SW 1271 (cell line): ENCODE measurements at regions not wholly inside any gene's neighbourhood (a gene's known extent, or its start where the extent isn't known, plus 50 kb on each side); places are given as distances from the start of the nearest gene placed in this dataset.

Source experiments
- DNase-seq, 2 experiments: peaks; one replicate each; lab custom pipeline; 2025; lab: John Stamatoyannopoulos, UW

GRCh38 chr9:13990331-13990730 is 323.6 kb downstream of the NFIB start:
- DNase-seq, result no peak

DNA sequence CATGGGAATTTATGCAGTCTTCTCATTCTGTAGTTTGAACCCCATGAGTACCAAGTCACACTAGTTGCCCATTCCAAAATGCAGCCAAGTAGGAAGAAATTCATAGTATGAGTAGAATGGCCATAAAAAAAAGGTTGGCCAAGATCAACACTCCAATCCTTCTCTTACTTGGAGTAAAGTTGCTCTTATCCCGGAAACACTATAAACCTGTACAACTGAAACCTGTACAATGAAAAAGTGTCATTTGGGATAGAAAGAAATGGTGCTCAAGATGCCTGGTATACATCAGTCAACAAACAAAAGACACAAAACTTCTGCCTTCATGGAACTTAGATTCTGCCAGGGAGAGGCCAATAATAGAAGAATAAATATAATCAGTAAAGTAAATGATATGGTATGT is 325.0 kb downstream of the NFIB start:
- DNase-seq, result no peak

GRCh38 chr9:13983607-13984006 is 330.3 kb downstream of the NFIB start:
- DNase-seq, result no peak

- DNase-seq, result no peak
These were observed 334.0 kb downstream of the NFIB start for GRCh38 chr9:13979941-13980318.

- no peak for DNase-seq
These were observed 338.2 kb downstream of the NFIB start for GRCh38 chr9:13975611-13976290.

DNA sequence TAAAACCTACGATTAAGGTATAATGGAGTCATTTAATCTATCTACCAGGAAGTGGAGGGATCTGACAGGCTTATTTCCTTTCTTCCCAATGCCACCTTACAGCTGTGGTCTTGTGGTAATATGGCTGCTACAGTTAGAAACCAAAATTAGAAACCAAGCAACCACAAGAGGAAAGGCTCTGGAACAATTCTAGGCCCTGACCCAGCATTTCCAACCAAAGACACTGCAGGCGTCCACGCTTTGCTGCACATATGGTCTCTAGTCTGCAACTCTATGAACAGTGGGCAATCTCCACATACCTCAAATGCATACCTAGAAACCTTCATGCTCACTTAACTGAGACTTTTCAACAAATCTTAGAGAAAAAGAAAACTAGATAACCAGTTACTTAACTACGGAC is 339.1 kb downstream of the NFIB start:
- DNase-seq, result no peak

- no peak for DNase-seq
These were observed 341.8 kb downstream of the NFIB start for GRCh38 chr9:13971966-13972655.

DNA sequence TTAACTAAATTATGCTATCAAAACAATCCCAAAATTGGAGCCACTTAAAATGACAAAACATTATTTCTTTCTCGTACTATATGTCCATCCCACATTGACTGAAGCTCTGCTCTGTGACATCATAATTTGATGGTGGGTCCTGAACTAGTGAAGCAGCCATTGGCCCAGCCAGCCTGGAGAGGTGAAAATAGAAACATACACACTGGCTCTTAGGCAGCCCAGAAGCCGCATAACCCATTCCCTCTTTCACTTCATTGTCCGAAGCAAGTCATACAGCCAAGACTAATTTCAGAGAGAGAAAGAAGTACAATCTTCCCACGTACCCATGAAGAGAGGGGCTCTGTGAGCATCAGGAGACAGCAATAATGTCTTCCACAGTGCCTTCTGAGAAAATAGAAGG is 342.5 kb downstream of the NFIB start:
- no peak for DNase-seq

DNA sequence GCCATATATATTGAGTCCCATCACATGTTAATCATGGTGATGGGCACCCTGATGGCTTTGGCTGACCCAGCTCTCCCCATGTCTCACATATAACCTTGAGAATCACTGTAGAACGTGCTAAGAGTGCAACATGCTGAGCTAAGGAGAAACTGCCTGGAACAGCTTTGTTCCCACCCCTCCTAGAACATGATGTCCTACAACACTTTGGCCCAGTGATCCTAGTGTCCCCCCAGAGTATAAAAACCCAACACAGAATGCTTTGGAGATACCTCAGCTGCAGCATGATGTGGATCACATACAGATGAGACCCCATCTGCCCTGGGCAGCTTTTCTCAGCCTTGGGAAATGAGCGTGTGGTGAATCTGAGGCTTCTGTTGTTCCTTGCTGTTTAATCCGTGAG is 343.5 kb downstream of the NFIB start:
- no peak for DNase-seq

GRCh38 chr9:13970018-13970417 is 343.9 kb downstream of the NFIB start:
- no peak for DNase-seq

- DNase-seq, result no peak
These were observed 346.5 kb downstream of the NFIB start for GRCh38 chr9:13967438-13967837.

DNA sequence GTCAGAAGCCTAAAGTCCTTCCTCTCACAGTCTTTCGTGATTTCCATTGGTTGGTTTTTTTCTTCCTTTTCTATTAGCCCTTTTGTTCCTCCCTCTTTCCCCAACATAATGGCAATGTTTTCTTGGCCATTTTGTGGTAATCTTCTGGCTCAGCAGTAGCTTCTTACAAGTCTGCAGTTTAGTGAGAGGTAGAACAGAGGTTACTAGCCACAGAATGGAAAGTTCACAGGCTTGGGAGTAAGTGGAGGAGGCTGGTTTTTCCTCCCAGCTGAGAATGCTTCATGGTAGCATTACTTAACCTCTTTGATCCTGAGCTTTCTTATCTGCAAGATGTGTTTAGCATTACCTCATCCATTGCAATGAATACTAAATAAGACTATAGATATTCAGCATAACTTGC is 346.9 kb downstream of the NFIB start:
- DNase-seq, result no peak

DNA sequence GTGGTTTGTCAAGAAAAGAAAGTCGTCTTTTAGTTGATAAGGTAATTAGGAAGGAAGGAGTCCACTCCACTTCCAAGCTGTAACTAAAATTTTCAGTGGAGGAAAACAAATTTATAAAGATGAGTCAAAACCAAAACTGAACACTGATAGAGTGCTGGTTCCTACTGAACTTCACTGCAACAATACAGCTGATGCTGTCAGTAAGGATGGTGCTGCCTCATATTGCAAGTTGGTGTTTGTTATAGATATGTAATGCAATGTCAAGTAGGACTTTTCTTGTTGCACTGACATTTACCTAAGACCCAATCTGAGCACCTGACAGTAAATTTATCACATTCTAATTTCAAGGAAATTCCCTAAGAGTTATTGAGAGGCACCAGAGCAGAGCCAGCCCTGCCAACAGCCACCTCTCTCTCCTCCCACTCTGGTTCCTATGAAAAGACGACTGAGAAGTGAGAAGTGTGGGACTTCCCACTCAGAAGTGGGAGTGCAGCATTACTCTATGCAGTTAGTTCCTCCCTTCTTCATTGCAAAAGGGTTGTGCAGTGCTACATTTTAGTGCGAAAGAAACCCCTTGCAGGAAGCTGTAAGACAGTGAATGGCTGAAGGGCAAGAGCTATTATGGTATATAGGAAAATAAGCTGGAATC is 350.8 kb downstream of the NFIB start:
- no peak for DNase-seq

GRCh38 chr9:13962006-13962405 is 351.9 kb downstream of the NFIB start:
- no peak for DNase-seq

GRCh38 chr9:13960011-13960765 is 353.8 kb downstream of the NFIB start:
- no peak for DNase-seq

- DNase-seq, result no peak
These were observed 355.3 kb downstream of the NFIB start for GRCh38 chr9:13958672-13959071.

- DNase-seq, result no peak
These were observed 356.9 kb downstream of the NFIB start for GRCh38 chr9:13957089-13957488.

GRCh38 chr9:13956107-13956506 is 357.8 kb downstream of the NFIB start:
- no peak for DNase-seq

DNA sequence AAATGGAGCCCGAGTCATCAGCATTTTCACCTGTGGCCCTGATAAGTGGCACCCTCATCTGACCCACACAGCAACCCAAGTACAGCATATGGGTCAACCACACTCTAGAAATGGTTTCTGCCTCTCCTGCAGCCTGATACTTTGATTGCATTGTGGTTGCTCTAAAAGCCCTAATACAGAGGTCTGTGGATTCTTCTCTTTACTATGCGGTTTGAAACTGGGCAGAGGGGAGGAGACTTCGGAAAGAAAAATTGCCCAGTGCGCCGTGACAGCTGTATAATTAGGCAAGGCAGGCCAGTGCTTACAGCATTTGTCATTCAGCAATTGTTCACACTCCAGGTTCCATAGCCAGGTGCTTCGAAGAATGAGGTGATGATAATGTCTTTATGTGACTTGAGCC is 361.0 kb downstream of the NFIB start:
- DNase-seq, result no peak

DNA sequence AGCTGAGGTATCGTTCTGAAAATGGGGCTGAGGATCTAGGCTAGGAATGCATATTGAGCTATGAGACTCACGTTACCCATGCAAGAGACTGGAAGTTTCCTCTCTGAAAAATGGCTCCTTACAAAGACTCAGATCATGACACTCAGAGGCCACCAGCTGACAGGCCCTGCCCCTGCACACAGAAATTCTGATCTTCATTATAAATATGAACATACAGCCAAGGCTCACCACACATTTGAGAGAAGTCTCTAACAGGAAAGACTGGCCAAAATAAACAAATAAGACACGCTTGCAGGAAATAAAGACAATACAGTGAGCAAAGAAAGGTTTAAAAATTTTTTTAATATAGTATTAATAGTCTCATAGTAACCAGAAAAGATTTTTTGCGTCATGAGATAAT is 365.9 kb downstream of the NFIB start:
- no peak for DNase-seq

DNA sequence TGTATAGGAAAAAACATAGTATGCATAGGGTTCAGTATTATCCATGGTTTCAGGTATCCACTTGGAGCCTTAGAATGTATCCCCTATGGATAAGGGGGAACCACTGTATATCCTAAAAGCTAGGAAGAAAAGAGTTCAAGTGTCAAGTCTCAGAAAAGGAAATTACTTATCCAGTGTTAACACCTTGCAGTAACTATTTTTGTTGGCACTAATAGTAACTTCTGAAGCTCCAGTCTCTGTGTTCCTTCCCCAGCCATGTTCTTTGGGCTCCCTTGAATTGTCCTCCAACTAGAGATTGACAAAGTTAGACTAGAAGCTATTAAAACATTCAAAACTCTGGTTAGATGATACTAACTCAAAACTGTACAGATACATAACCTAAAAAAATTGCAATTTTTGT is 370.8 kb downstream of the NFIB start:
- DNase-seq, result no peak

DNA sequence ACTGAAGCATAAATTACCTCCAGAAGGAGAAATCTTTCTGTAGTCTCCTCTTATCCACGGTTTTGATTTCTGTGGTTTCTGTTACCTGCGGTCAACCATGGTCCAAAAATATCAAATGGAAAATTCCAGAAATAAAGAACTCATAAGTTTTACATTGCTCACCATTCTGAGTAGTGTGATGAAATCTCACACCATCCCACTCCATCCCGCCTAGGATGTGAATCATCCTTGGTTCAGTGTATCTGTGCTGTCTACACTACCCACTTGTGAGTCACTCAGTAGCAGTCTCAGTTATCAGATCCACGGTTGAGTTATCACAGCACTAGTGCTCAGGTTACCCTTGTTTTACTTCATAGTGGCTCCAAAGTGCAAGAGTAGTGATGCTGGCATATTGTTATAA is 371.2 kb downstream of the NFIB start:
- DNase-seq, result peak; percentile 1 to 35

- DNase-seq, result no peak
These were observed 371.7 kb downstream of the NFIB start for GRCh38 chr9:13942201-13942600.
